ENCODE measurements at regions not wholly inside any gene's neighbourhood (a gene's known extent, or its start where the extent isn't known, plus 50 kb on each side); places are given as distances from the start of the nearest gene placed in this dataset.

DNA sequence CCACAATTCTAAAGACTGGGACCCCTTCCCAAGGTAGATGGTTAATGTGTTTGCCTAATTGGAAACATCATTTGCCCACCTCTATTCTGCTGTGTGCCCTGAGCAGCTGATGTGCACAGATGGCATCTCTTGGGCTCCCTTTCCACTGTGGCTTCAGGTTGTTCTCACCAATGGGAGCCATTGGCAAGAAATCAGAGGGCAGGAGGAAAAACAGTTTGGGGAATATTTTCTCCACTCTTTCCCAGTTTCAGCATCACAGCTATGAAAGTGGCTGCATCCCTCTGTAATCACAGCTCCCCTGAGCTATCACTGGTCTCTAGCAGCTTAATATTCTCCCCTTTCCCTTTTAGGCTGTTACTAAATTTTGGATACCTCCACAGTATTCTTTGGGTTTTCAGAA, 911.6 kb upstream of the SEMA6A start:
- in situ Hi-C loops (cut with MboI; ENCODE audit: low sequenced_read_pairs): no loop called here

DNA sequence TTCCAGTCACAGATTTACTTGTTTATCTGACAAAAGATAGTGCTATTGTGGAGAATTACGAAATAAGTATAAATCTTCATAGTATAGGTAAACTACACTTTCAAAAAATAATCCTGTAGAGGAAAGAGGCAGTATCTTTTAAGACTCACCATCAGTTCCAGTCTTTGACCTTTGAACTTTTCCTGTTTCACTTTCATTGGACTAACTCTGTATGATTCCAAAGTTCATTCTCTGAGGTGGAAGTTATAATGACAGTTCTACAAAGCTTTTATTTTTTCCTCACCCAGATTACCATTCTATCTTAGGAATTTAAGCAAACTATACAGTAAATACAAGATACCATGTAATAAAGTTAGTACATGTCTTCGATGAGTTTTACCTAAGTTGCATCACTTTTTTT, 901.3 kb upstream of the SEMA6A start:
- in situ Hi-C loops (cut with MboI; ENCODE audit: low sequenced_read_pairs): no loop called here

DNA sequence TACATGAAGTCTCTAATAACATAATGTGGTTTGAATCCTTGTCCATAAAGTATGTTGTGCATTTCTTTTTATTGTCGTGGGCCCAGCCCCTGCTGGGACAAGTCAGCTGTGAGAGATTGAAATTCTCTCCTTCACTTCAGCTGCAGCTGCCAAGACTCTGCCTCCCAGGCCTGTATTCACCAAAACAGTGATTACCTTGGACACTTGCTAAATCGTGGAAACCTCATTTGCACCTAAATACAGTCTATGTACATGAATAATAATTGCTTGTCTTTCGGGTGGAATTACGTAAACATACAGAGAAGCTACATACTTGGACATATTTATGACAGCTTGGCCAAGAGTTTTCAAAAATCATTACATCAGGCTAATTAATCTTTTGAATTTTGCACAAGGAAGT, 898.5 kb upstream of the SEMA6A start:
- in situ Hi-C loops (cut with MboI; ENCODE audit: low sequenced_read_pairs): no loop called here

DNA sequence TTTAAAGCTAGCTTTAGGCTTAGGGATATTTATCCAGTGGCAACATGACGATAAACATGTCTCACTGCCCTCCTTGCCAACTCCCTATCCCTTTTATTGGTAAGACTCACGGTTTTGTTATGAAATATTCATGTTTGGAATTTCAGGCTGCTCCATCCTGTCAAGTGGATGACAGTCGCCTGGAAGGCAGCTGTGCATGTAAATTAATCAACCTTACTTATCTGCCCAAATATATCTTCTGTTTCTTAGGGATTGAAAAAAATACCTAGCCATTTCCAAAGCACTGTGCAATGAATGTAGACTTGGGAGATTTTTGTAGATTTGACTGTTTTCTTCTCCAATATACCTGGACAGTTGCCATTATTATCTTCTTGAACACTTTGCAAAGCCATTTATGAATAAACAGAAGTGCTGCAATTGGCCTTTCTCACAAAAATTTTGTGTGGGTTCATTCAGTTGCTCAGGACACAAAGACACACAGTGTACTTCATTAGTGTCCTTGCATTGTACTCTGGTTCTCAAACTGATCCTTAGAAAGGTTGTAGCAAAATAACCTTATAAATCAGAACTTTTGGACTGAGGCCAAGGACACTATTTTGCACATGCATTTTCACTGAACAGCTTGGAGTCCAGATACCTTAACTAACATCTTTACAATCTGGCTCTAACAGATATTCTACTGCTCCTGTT, 889.4 kb upstream of the SEMA6A start:
- in situ Hi-C loops (cut with MboI; ENCODE audit: low sequenced_read_pairs): no loop called here

DNA sequence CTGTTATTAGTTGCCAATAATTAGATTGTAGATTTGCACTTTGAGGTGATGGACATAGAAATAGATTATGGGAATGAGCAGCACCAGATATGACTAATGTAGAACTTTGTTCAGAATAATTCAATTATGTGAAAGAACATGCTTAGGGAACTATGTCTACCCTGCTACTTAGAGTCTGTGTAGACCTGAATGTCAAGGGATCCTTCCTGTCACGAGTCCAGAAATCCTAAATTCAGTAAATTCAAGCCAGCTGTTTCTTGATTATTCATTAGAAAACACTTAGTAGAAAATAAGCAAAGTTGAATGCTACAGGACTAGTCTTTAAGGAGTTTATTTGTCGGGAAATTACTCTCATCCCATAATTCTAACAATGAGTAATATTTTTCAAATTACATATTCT, 887.3 kb upstream of the SEMA6A start:
- in situ Hi-C loops (cut with MboI; ENCODE audit: low sequenced_read_pairs): no loop called here

GRCh38 chr5:117461403-117461802, 886.8 kb upstream of the SEMA6A start:
- in situ Hi-C loops (cut with MboI; ENCODE audit: low sequenced_read_pairs): no loop called here

GRCh38 chr5:117457656-117458055, 883.0 kb upstream of the SEMA6A start:
- in situ Hi-C loops (cut with MboI; ENCODE audit: low sequenced_read_pairs): no loop called here

DNA sequence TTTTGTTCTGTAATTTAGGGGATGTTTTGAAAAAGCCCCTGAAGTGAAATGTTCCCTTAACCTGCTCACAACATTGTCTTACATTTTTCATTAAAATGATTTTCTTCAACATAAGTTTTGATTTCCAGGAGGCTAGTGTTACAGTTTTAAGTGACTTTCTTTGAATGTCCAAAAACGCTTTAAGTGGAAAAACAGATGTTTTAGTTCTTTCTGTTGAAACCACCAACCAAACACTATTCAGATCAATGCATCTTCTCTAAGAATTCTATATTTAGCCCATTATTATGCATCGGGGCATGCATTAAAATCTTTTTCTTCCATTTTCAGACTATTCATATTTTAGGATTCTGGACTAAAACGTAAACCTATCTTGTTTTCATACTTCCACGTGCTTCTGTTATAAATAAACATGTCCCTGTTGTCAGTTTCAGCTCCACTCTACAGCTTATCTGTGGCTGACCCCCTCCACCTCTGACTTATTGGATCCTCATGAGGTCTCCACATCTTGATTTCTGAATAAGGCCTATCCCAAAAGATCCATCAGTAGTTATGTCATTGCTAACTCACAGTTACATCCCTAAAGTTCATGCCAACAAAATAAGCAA, 882.3 kb upstream of the SEMA6A start:
- in situ Hi-C loops (cut with MboI; ENCODE audit: low sequenced_read_pairs): no loop called here

DNA sequence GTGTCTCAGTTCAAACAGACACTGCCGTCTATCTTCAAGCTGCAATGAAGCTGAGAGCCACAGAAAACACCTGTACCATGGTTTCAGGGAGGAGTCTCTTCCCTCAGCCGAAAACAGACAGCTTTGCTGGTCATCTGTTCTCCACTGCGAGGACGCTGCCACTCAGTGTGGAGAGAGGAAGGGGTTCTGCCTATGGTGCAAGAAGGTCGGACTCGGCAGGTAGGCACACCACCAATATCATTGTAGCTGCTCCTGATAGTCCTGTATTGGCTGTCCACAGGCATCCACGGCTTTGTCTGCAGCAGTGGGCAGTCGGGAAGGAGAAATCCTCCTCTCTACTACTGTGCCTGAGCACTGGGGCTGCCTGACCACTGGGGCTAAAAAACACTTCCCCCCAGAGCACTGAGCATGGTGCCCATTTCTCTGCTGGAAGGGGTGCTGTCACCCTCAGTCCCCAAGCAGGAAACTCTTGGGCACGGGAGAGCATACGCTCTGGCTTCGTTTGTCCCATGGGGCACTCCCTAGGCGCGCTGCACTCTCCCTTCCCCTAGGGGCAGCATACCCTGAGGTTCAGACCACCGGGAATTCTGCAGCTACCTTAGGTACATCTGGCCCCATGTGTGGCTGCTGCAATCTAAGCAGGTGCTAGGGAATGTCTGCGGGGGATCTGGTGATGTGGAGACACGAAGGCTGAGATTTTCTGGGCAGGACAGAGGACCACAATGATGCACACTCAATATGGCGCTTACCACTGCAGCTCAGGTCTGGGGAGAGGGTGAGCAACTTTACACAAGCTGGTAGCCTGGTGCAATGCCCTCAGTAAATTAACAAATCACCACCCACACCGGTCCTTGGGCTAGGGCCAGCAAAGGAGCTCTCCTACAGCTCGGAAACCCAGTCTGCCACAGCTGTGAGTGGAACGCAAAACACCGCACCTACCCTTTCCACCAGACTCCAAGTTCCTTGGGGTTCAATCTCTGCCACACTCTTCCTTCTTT, 880.9 kb upstream of the SEMA6A start:
- in situ Hi-C loops (cut with MboI; ENCODE audit: low sequenced_read_pairs): no loop called here

- in situ Hi-C loops (cut with MboI; ENCODE audit: low sequenced_read_pairs): no loop called here
These were observed 880.1 kb upstream of the SEMA6A start for GRCh38 chr5:117454716-117455212.

DNA sequence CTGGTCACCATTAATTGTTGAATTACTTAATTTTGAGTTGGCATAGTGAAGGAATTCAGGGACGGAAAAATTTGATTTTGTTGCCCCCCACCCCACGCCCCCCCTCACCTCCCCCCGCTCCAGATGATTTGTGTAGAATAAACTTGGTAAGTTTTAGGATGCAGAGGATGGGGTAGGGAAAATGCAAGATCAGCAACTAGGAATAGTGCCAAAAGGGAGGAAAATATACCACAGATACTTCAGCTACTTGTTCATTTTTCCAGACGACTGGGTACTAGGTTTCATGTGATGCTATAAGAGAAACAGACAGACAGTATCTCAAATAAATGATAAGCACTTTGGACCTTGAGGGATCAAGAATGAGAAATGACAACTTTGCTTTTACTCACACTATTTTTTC, 862.2 kb upstream of the SEMA6A start:
- in situ Hi-C loops (cut with MboI; ENCODE audit: low sequenced_read_pairs): no loop called here

GRCh38 chr5:117435203-117435602, 860.6 kb upstream of the SEMA6A start:
- in situ Hi-C loops (cut with MboI; ENCODE audit: low sequenced_read_pairs): no loop called here

DNA sequence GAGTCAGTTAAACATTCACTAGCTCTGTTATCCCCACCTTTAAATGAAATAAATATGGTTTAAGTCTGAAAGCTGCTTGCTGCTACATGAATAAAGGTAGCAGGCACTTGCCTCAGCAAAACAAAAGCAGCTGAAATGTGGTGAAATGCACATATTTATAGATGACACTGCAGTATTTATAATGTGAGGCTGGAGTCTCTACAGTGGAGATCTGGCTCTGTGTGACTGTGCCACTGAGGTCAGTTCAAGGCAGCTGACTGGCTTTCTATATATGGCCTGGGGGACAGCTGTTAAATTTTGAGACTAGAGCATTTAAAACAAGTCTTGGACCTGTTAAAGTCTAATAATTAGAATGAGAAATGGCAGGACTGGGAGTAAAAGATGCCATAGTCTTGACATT, 859.6 kb upstream of the SEMA6A start:
- in situ Hi-C loops (cut with MboI; ENCODE audit: low sequenced_read_pairs): no loop called here

- in situ Hi-C loops (cut with MboI; ENCODE audit: low sequenced_read_pairs): no loop called here
These were observed 859.2 kb upstream of the SEMA6A start for GRCh38 chr5:117433818-117434217.

DNA sequence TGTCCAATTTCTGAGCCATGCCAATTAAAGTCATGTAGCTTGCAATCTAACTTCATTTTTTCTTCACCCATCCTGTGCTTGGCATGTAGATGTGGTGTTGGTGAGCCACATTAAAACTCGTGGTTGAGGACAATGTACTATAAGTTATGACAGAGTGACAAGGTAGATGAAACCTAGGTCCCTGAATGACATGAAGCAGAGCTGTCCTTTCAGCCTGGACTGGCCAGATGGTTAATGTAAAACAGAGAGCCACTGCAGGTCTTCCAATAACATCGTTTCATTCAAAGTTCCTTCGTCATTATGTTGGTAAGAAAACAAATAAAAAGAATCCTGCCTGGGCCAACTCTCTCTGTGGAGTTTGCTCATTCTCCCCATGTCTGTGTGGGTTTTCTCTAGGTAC, 856.5 kb upstream of the SEMA6A start:
- in situ Hi-C loops (cut with MboI; ENCODE audit: low sequenced_read_pairs): no loop called here

GRCh38 chr5:117425163-117425562, 850.5 kb upstream of the SEMA6A start:
- in situ Hi-C loops (cut with MboI; ENCODE audit: low sequenced_read_pairs): no loop called here

DNA sequence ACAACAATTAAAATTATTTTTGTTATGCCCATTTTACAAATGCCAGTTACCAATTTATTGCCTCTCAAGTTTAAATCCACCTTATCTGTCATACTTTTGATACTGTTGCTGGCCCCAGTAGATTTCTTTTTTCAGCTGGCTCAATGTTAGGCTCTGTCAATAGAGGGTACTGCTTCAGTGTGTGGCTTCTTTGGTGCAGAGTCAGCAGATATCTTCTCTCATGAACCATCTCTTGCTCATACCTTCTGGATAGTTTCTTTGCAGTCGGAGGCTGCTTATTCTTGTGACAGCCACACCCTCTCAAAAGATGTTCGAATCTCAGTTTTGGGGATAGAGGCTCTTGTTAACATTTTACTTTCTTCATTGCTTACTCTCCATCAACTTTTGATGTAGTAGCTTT, 849.9 kb upstream of the SEMA6A start:
- in situ Hi-C loops (cut with MboI; ENCODE audit: low sequenced_read_pairs): no loop called here

DNA sequence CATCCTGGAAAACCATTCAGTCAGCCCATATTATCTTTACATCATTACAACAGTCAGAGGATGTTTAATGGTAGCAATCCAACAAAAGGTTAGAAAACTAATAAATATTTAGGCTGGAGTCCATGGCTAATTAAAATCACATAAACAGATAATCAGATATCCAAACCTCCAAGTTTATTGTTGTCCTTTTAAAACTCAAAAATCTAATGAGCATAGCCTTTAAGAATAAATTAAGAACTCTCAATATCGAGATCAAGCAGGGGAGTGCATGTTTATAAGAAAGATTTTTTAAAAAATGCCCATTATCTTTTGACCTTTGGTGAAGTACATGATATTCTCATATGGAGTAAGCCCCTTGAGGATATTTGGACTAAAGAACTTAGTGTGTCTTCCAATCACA, 842.9 kb upstream of the SEMA6A start:
- in situ Hi-C loops (cut with MboI; ENCODE audit: low sequenced_read_pairs): no loop called here

DNA sequence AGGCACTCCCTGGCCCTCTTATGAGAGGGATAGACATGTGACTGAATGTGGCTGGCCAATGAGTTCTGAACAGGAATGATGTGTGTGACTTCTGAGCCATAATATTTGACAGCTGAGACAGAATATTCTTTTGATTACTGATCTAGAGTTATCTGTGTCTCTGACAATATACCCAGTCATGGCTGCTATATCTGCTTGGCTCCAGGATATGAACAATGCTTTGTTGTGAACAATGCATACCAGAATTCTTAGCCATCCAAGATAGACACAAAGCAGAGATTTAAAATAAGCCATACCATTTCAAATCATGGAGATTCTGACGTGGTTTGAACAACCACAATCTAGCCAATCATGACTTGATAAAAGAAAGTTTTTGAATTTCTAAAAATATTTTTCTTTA, 840.3 kb upstream of the SEMA6A start:
- in situ Hi-C loops (cut with MboI; ENCODE audit: low sequenced_read_pairs): no loop called here

GRCh38 chr5:117411701-117412100, 837.1 kb upstream of the SEMA6A start:
- in situ Hi-C loops (cut with MboI; ENCODE audit: low sequenced_read_pairs): no loop called here

DNA sequence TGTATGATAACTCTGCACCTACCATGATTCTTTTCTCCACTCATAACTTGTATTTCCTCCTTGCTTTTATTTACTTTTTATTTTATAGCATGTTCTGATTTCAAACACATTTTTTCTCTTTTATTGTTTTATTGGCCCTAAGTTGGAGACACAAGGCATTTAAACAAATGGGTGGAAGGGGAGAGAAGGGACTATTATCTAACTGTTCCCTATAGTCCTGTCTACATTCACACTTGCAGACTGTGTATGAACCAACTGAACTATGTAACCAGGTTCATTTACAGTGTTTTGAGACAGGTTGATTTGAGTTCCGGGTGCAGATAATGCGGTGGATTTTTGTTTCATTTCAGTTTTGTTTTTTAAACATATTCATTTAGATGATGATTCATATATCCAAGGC, 830.6 kb upstream of the SEMA6A start:
- in situ Hi-C loops (cut with MboI; ENCODE audit: low sequenced_read_pairs): no loop called here

Data from HL-60/S4 (cell line).